ENCODE measurements at regions not wholly inside any gene's neighbourhood (a gene's known extent, or its start where the extent isn't known, plus 50 kb on each side); places are given as distances from the start of the nearest gene placed in this dataset.

GRCh38 chr6:119922814-119923213 lies 573.3 kb upstream of the MAN1A1 start:
- Mint-ChIP-seq H3K36me3 (ENCODE audit: low read depth) (peaks cover 21% of the 10 kb centered on the region), H3K27me3 (ENCODE audit: insufficient read depth, low read depth, poor library complexity) (no peaks in the 10 kb centered on the region), H3K4me1 (no peaks in the 10 kb centered on the region), H3K4me3 (no peak overlapping the region), H3K27ac (no peak overlapping the region), H3K9me3 (peaks cover 56% of the 10 kb centered on the region)
- no peaks in the 10 kb centered on the region for H3F3A ChIP-seq (replicated peaks; ENCODE audit: low read depth)
- no peak overlapping the region for H2AFZ ChIP-seq
- no peaks in the 10 kb centered on the region for H3K36me3 ChIP-seq (ENCODE audit: insufficient read depth)
- H3K4me2 ChIP-seq: no peak overlapping the region
- no peaks in the 10 kb centered on the region for H4K20me1 ChIP-seq (replicated peaks; ENCODE audit: insufficient read depth)
- H3K9me2 ChIP-seq (ENCODE audit: insufficient read depth): peaks cover 4% of the 10 kb centered on the region; the same call in 1 of the 2 replicates
- no peak overlapping the region for H3K27ac ChIP-seq (ENCODE audit: low read depth)
- no peaks in the 10 kb centered on the region for H3K27me3 ChIP-seq (ENCODE audit: insufficient read depth)
- no peaks in the 10 kb centered on the region for H3K79me2 ChIP-seq (replicated peaks; ENCODE audit: insufficient read depth)
- TF ChIP-seq JUNB (IDR thresholded peaks at IDR 0.05; ENCODE audit: unreplicated experiment) (no peak), CTCF (conservative IDR thresholded peaks at IDR 0.05; ENCODE audit: low read depth in 2 of 2) (no peak), POLR2AphosphoS5 (IDR thresholded peaks at IDR 0.05; ENCODE audit: low read depth) (no peak), EZH2phosphoT487 (IDR thresholded peaks at IDR 0.05; ENCODE audit: unreplicated experiment) (no peak), CREB1 (CRISPR knock-in tag; IDR thresholded peaks at IDR 0.05; ENCODE audit: low read depth) (no peak), STAT1 (IDR thresholded peaks at IDR 0.05; ENCODE audit: unreplicated experiment) (no peak), ZNF331 (CRISPR knock-in tag; IDR thresholded peaks at IDR 0.05; ENCODE audit: low read depth) (no peak), NANOG (IDR thresholded peaks at IDR 0.05; ENCODE audit: borderline replicate concordance) (no peak), REST (IDR thresholded peaks at IDR 0.05; ENCODE audit: unreplicated experiment) (no peak)
- TF ChIP-seq, protein P1, sequence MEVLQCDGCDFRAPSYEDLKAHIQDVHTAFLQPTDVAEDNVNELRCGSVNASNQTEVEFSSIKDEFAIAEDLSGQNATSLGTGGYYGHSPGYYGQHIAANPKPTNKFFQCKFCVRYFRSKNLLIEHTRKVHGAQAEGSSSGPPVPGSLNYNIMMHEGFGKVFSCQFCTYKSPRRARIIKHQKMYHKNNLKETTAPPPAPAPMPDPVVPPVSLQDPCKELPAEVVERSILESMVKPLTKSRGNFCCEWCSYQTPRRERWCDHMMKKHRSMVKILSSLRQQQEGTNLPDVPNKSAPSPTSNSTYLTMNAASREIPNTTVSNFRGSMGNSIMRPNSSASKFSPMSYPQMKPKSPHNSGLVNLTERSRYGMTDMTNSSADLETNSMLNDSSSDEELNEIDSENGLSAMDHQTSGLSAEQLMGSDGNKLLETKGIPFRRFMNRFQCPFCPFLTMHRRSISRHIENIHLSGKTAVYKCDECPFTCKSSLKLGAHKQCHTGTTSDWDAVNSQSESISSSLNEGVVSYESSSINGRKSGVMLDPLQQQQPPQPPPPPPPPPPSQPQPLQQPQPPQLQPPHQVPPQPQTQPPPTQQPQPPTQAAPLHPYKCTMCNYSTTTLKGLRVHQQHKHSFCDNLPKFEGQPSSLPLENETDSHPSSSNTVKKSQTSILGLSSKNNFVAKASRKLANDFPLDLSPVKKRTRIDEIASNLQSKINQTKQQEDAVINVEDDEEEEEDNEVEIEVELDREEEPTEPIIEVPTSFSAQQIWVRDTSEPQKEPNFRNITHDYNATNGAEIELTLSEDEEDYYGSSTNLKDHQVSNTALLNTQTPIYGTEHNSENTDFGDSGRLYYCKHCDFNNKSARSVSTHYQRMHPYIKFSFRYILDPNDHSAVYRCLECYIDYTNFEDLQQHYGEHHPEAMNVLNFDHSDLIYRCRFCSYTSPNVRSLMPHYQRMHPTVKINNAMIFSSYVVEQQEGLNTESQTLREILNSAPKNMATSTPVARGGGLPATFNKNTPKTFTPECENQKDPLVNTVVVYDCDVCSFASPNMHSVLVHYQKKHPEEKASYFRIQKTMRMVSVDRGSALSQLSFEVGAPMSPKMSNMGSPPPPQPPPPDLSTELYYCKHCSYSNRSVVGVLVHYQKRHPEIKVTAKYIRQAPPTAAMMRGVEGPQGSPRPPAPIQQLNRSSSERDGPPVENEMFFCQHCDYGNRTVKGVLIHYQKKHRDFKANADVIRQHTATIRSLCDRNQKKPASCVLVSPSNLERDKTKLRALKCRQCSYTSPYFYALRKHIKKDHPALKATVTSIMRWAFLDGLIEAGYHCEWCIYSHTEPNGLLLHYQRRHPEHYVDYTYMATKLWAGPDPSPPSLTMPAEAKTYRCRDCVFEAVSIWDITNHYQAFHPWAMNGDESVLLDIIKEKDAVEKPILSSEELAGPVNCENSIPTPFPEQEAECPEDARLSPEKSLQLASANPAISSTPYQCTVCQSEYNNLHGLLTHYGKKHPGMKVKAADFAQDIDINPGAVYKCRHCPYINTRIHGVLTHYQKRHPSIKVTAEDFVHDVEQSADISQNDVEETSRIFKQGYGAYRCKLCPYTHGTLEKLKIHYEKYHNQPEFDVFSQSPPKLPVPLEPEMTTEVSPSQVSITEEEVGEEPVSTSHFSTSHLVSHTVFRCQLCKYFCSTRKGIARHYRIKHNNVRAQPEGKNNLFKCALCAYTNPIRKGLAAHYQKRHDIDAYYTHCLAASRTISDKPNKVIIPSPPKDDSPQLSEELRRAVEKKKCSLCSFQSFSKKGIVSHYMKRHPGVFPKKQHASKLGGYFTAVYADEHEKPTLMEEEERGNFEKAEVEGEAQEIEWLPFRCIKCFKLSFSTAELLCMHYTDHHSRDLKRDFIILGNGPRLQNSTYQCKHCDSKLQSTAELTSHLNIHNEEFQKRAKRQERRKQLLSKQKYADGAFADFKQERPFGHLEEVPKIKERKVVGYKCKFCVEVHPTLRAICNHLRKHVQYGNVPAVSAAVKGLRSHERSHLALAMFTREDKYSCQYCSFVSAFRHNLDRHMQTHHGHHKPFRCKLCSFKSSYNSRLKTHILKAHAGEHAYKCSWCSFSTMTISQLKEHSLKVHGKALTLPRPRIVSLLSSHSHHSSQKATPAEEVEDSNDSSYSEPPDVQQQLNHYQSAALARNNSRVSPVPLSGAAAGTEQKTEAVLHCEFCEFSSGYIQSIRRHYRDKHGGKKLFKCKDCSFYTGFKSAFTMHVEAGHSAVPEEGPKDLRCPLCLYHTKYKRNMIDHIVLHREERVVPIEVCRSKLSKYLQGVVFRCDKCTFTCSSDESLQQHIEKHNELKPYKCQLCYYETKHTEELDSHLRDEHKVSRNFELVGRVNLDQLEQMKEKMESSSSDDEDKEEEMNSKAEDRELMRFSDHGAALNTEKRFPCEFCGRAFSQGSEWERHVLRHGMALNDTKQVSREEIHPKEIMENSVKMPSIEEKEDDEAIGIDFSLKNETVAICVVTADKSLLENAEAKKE (CRISPR knock-in tag; IDR thresholded peaks at IDR 0.05): no peak
- DNase-seq (ENCODE audit: low spot score) (no peak), ATAC-seq (no peak)
- no peak overlapping the region for H3K4me3 ChIP-seq
- H3K4me1 ChIP-seq (ENCODE audit: insufficient read depth): no peaks in the 10 kb centered on the region
